Astrocyte of the cerebellum (primary cell): ENCODE measurements at regions not wholly inside any gene's neighbourhood (a gene's known extent, or its start where the extent isn't known, plus 50 kb on each side); places are given as distances from the start of the nearest gene placed in this dataset.
A peak's percentile ranks its signal among the peaks of the same experiment; 100 is the strongest.
"Not testable (repeated sequence)": the region's sequence is repeated elsewhere in the genome, so short reads cannot be mapped to it uniquely, and the experiment has no call there.

Experiments used
- DNase-seq: peaks from one replicate; pipeline ENCODE4 v3.0.0-alpha.2; 2011; ENCODE audit warnings: low read depth
- H3K4me3 ChIP-seq: 2 replicates; pipeline ENCODE4 v1.5.1; 2011; ENCODE audit warnings: mild to moderate bottlenecking, low read depth, low read length, moderate library complexity
- CTCF ChIP-seq: IDR thresholded peaks from 2 replicates; pipeline ENCODE4 v1.5.1; 2012; ENCODE audit warnings: low read length, low read depth, moderate library complexity, mild to moderate bottlenecking; ENCODE audit errors: missing control alignments
- in situ Hi-C: cut with HindIII; loops from 2 replicates; pipeline ENCODE4 v1.10.0; 2017; ENCODE audit warnings: low sequenced_read_pairs

GRCh38 chr7:113610572-113610971 lies 308.2 kb downstream of the PPP1R3A start:
- H3K4me3 ChIP-seq = no peak overlapping the region
- TF ChIP-seq CTCF = no peak
- no peak for DNase-seq
- in situ Hi-C loops = no loop called here

- DNase-seq = no peak
- no peak overlapping the region for H3K4me3 ChIP-seq
- in situ Hi-C loops = no loop called here
- no peak for TF ChIP-seq CTCF
These were observed 310.0 kb downstream of the PPP1R3A start for GRCh38 chr7:113608782-113609181.

- in situ Hi-C loops = no loop called here
- no peak overlapping the region for H3K4me3 ChIP-seq
- TF ChIP-seq CTCF = no peak
- no peak for DNase-seq
These were observed 312.5 kb downstream of the PPP1R3A start for GRCh38 chr7:113606325-113606724.

GRCh38 chr7:113600428-113600827 lies 318.4 kb downstream of the PPP1R3A start:
- in situ Hi-C loops, DNase-seq, H3K4me3 ChIP-seq: not testable (repeated sequence)

GRCh38 chr7:113593455-113593854 lies 325.4 kb downstream of the PPP1R3A start:
- H3K4me3 ChIP-seq, DNase-seq, in situ Hi-C loops: not testable (repeated sequence)

- DNase-seq, H3K4me3 ChIP-seq, in situ Hi-C loops: not testable (repeated sequence)
These were observed 325.9 kb downstream of the PPP1R3A start for GRCh38 chr7:113592924-113593323.

GRCh38 chr7:113582471-113582870 lies 336.3 kb downstream of the PPP1R3A start:
- H3K4me3 ChIP-seq = no peak overlapping the region
- no peak for TF ChIP-seq CTCF
- DNase-seq = peak; percentile 64
- in situ Hi-C loops = no loop called here

GRCh38 chr7:113563257-113563656 lies 355.6 kb downstream of the PPP1R3A start:
- in situ Hi-C loops = loop anchor here (5.0 kb wide), 1 partner anchor 54 kb away; no protein-coding TSS in a partner anchor
- not testable (repeated sequence) for H3K4me3 ChIP-seq, DNase-seq

GRCh38 chr7:113562801-113563200 lies 356.0 kb downstream of the PPP1R3A start:
- no peak overlapping the region for H3K4me3 ChIP-seq
- in situ Hi-C loops = loop anchor here (5.0 kb wide), 1 partner anchor 54 kb away; no protein-coding TSS in a partner anchor
- TF ChIP-seq CTCF = no peak
- no peak for DNase-seq
